Fibroblast of pulmonary artery (primary cell): ENCODE measurements at regions not wholly inside any gene's neighbourhood (a gene's known extent, or its start where the extent isn't known, plus 50 kb on each side); places are given as distances from the start of the nearest gene placed in this dataset.

Experiments used
- DNase-seq: peaks from one replicate; pipeline ENCODE4 v3.0.0-alpha.2; 2010; ENCODE audit warnings: low read depth
- H3K4me3 ChIP-seq: replicated peaks from 2 replicates; pipeline ENCODE4 v1.5.1; 2011; ENCODE audit warnings: low read depth, mild to moderate bottlenecking, control low read depth, low read length, moderate library complexity
- TF ChIP-seq, protein P1 (sequence below): IDR thresholded peaks from 2 replicates; pipeline ENCODE4 v1.5.1; 2011; ENCODE audit warnings: mild to moderate bottlenecking, control low read depth, low read length, inconsistent platforms; ENCODE audit errors: missing control alignments

DNA sequence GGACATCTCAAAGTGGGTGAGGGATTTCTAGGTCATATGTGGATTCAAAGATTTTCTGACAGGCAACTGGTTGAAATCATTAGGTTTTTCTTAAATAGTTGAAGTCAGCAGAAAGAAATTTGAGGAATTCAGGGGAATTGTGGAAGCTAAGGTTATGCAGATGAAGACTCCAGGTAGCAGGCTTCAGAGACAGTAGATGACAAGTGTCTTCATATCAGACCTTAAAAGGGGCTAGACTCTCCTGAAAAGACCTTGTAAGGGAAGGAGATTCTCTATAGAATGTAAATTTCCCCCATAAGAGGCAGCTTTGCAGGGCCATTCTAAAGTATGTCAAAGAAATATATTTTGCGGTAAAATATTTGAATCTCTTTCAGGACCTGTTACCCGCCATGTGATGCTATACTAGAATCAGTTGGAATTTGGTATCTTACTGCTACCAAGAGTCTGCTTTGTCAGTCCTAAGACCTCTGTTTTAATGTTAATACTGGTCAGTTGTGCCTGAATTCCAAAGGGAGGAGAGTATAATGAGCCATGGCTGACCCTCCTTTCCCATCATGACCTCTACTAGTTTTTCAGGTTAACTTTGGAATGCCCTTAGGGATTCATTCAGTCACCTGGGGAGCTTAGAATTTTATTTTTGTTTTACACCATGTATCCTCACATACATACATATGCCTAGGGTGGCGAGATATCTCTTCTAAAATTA is 1115.5 kb upstream of the SLC10A2 start:
- TF ChIP-seq, protein P1, sequence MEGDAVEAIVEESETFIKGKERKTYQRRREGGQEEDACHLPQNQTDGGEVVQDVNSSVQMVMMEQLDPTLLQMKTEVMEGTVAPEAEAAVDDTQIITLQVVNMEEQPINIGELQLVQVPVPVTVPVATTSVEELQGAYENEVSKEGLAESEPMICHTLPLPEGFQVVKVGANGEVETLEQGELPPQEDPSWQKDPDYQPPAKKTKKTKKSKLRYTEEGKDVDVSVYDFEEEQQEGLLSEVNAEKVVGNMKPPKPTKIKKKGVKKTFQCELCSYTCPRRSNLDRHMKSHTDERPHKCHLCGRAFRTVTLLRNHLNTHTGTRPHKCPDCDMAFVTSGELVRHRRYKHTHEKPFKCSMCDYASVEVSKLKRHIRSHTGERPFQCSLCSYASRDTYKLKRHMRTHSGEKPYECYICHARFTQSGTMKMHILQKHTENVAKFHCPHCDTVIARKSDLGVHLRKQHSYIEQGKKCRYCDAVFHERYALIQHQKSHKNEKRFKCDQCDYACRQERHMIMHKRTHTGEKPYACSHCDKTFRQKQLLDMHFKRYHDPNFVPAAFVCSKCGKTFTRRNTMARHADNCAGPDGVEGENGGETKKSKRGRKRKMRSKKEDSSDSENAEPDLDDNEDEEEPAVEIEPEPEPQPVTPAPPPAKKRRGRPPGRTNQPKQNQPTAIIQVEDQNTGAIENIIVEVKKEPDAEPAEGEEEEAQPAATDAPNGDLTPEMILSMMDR, result no peak
- H3K4me3 ChIP-seq, result no peak overlapping the region
- DNase-seq, result no peak

- H3K4me3 ChIP-seq, result no peak overlapping the region
- DNase-seq, result no peak
- TF ChIP-seq, protein P1, result no peak
Measured at GRCh38 chr13:104170980-104171555, 1104.9 kb upstream of the SLC10A2 start.

DNA sequence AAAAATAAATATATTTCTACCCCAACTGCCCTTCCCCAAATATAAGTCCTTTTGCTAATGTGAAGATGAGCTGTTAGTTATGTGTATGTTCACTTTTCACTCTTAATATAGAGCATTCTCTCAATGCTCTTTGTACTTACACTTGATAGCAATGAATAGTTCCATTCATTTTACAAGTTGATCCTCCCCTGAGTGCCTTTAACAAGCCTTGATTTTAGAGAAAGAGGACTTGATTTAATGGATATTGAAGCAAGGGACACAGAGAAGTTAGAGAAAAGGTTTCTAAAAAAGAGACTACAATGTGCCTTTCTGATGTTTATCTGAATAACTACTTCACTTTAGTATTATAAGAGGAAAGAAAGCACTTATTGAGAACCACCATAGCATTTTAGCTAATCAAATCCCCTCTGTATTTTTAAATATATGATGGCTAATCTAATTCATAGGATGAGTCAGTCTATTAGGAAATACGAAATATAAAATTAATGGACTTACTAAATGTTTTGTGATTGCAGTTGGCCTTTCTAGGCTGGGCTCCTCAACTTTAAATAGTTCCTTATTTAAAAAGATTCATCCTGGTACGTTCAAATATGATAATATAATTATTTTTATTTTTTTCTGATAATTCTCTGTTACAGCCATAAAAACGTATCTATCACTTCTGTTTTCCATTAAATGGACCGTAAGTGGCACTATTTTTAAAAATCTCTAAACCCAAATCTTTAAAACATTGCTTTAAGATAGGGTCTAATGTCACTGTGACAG is 1097.8 kb upstream of the SLC10A2 start:
- DNase-seq, result no peak
- TF ChIP-seq, protein P1, result no peak

GRCh38 chr13:104160536-104160935 is 1094.3 kb upstream of the SLC10A2 start:
- no peak overlapping the region for H3K4me3 ChIP-seq
- DNase-seq, result no peak
- TF ChIP-seq, protein P1, result no peak

More for the DNA sequence above, 1097.8 kb upstream of the SLC10A2 start:
- no peak overlapping the region for H3K4me3 ChIP-seq

- H3K4me3 ChIP-seq, result no peak overlapping the region
- TF ChIP-seq, protein P1, result no peak
- no peak for DNase-seq
Measured at GRCh38 chr13:104143760-104144416, 1077.7 kb upstream of the SLC10A2 start.

- DNase-seq, result peak; percentile 21
- TF ChIP-seq, protein P1, result no peak
- H3K4me3 ChIP-seq, result no peak overlapping the region
Measured at GRCh38 chr13:104140552-104140951, 1074.3 kb upstream of the SLC10A2 start.
